SK-N-SH (cell line): ENCODE measurements at regions not wholly inside any gene's neighbourhood (a gene's known extent, or its start where the extent isn't known, plus 50 kb on each side); places are given as distances from the start of the nearest gene placed in this dataset.

Experiments used
- CTCF ChIA-PET: fragments of 300-600, 350-600 bp; formaldehyde crosslinking; extraction: SDS; loops from one replicate; lab custom pipeline; 2021; lab: Yijun Ruan, JAX
- POLR2A ChIA-PET: fragments of 350-600 bp; sonication (Branson Sonifier 250); formaldehyde crosslinking; extraction: SDS; loops from one replicate; lab custom pipeline; 2020; ENCODE audit warnings: antibody characterized with exemption, inconsistent platforms; lab: Yijun Ruan, JAX
- DNase-seq: peaks from one replicate; pipeline ENCODE4 v3.0.0; 2012
- H2AFZ ChIP-seq: fragments of 200-600 bp; sonication (generic); 2 replicates; pipeline ENCODE4 v1.8.1; 2016; ENCODE audit warnings: antibody characterized with exemption, mild to moderate bottlenecking, low read depth
- H3F3A ChIP-seq: fragments of 200-600 bp; sonication (generic); replicated peaks from 2 replicates; pipeline ENCODE3; 2016; ENCODE audit warnings: antibody characterized with exemption, mild to moderate bottlenecking; ENCODE audit not compliant: insufficient read depth
- H3K27ac ChIP-seq, 2 experiments: fragments of 200-500 bp in 1 of 2; fragments of 200-600 bp in 1 of 2; sonication (Bioruptor generic) in 1 of 2; sonication (generic), shearing (Covaris generic) in 1 of 2; 2 replicates each; pipeline versions ENCODE4 v1.5.1 to v1.6.1; 2014 to 2016; ENCODE audit warnings: low read depth in 2 of 2, inconsistent platforms in 1 of 2, low read length in 1 of 2, mild to moderate bottlenecking in 1 of 2, mixed read lengths in 1 of 2
- H3K27me3 ChIP-seq: fragments of 200-600 bp; sonication (generic), shearing (Covaris generic); 2 replicates; pipeline ENCODE4 v1.6.1; 2016; ENCODE audit warnings: mixed run types; ENCODE audit not compliant: insufficient read depth
- H3K36me3 ChIP-seq, 2 experiments: fragments of 200-500 bp in 1 of 2; fragments of 200-600 bp in 1 of 2; sonication (Bioruptor generic) in 1 of 2; sonication (generic) in 1 of 2; replicated peaks in 1 of 2; 2 replicates each; pipeline versions ENCODE3 to v1.5.1; 2014 to 2016; ENCODE audit warnings: low read length in 1 of 2, mild to moderate bottlenecking in 1 of 2; ENCODE audit not compliant: insufficient read depth in 2 of 2, control insufficient read depth in 1 of 2
- H3K4me1 ChIP-seq, 2 experiments: fragments of 200-500 bp in 1 of 2; fragments of 200-600 bp in 1 of 2; sonication (Bioruptor generic) in 1 of 2; sonication (generic), shearing (Covaris generic) in 1 of 2; 2 replicates each; pipeline versions ENCODE4 v1.5.1 to v1.6.1; 2014 to 2016; ENCODE audit warnings: low read depth in 1 of 2, low read length in 1 of 2, mixed run types in 1 of 2; ENCODE audit not compliant: insufficient read depth in 2 of 2, control insufficient read depth in 1 of 2
- H3K4me2 ChIP-seq: fragments of 200-600 bp; sonication (generic), shearing (Covaris generic); 2 replicates; pipeline ENCODE4 v1.6.1; 2017; ENCODE audit warnings: mixed run types
- H3K4me3 ChIP-seq, 2 experiments: fragments of 200-500 bp in 1 of 2; fragments of 200-600 bp in 1 of 2; sonication (Bioruptor generic) in 1 of 2; sonication (generic), shearing (Covaris generic) in 1 of 2; 2 replicates each; pipeline versions ENCODE4 v1.5.1 to v1.8.1; 2014 to 2016; ENCODE audit warnings: low read depth in 2 of 2, inconsistent platforms in 1 of 2, low read length in 1 of 2, mild to moderate bottlenecking in 1 of 2, mixed read lengths in 1 of 2, moderate library complexity in 1 of 2
- H3K79me2 ChIP-seq: fragments of 200-600 bp; sonication (generic); 2 replicates; pipeline ENCODE4 v1.8.1; 2017; ENCODE audit warnings: mild to moderate bottlenecking; ENCODE audit not compliant: insufficient read depth
- H3K9ac ChIP-seq: fragments of 200-600 bp; sonication (generic); 2 replicates; pipeline ENCODE4 v1.6.1; 2017; ENCODE audit warnings: mixed run types
- H3K9me2 ChIP-seq: fragments of 200-600 bp; sonication (generic); 2 replicates; pipeline ENCODE4 v1.6.1; 2017; ENCODE audit warnings: mixed run types
- H3K9me3 ChIP-seq: fragments of 200-600 bp; sonication (generic); 2 replicates; pipeline ENCODE4 v1.6.1; 2017; ENCODE audit warnings: mixed run types, mild to moderate bottlenecking, moderate library complexity
- H4K20me1 ChIP-seq: fragments of 200-600 bp; sonication (generic); 2 replicates; pipeline ENCODE4 v1.6.1; 2017; ENCODE audit warnings: mild to moderate bottlenecking, mixed run types; ENCODE audit not compliant: insufficient read depth
- EP300 ChIP-seq, 2 experiments: IDR thresholded peaks; 2 replicates each; pipeline versions ENCODE4 v1.4.0 to v1.6.1; 2012; ENCODE audit warnings: borderline replicate concordance in 1 of 2, low read depth in 1 of 2, low read length in 1 of 2
- EZH2phosphoT487 ChIP-seq: fragments of 200-600 bp; sonication (generic); IDR thresholded peaks from 2 replicates; pipeline ENCODE4 v1.6.1; 2017; ENCODE audit warnings: low read depth, mixed run types, mild to moderate bottlenecking, antibody characterized with exemption, moderate library complexity, borderline replicate concordance
- FOSL2 ChIP-seq: IDR thresholded peaks from 2 replicates; pipeline ENCODE4 v1.4.0; 2012; ENCODE audit warnings: low read depth, mild to moderate bottlenecking, moderate library complexity, borderline replicate concordance
- FOXM1 ChIP-seq: IDR thresholded peaks from 2 replicates; pipeline ENCODE4 v1.4.0; 2012; ENCODE audit warnings: low read depth, mild to moderate bottlenecking
- GABPA ChIP-seq: IDR thresholded peaks from 2 replicates; pipeline ENCODE4 v1.4.0; 2012; ENCODE audit warnings: low read depth, mild to moderate bottlenecking
- NFIC ChIP-seq: IDR thresholded peaks from 2 replicates; pipeline ENCODE4 v1.4.0; 2012; ENCODE audit warnings: borderline replicate concordance
- NRF1 ChIP-seq: IDR thresholded peaks from 2 replicates; pipeline ENCODE4 v1.6.1; 2012; ENCODE audit warnings: low read depth, mild to moderate bottlenecking, low read length
- REST ChIP-seq: IDR thresholded peaks from 2 replicates; pipeline ENCODE4 v1.6.1; 2012; ENCODE audit warnings: mild to moderate bottlenecking, low read depth, low read length, moderate library complexity
- RXRA ChIP-seq: IDR thresholded peaks from 2 replicates; pipeline ENCODE4 v1.4.0; 2012; ENCODE audit warnings: low read depth, mild to moderate bottlenecking, borderline replicate concordance
- SIN3A ChIP-seq: IDR thresholded peaks from 2 replicates; pipeline ENCODE4 v1.6.1; 2012; ENCODE audit warnings: low read depth, mild to moderate bottlenecking, low read length, moderate library complexity, borderline replicate concordance
- TAF1 ChIP-seq: IDR thresholded peaks from 2 replicates; pipeline ENCODE4 v1.6.1; 2012; ENCODE audit warnings: low read depth, mild to moderate bottlenecking, low read length, moderate library complexity, borderline replicate concordance
- TCF12 ChIP-seq: IDR thresholded peaks from 2 replicates; pipeline ENCODE4 v1.4.0; 2012
- TEAD4 ChIP-seq: IDR thresholded peaks from 2 replicates; pipeline ENCODE4 v1.4.0; 2012; ENCODE audit warnings: mild to moderate bottlenecking, borderline replicate concordance; ENCODE audit not compliant: insufficient read depth
- ZBTB33 ChIP-seq: IDR thresholded peaks from 2 replicates; pipeline ENCODE4 v1.4.0; 2012; ENCODE audit warnings: low read depth, borderline replicate concordance
- WGBS: methylation state at CpG from one replicate; pipeline ENCODE4 v1.1.6; 2017; ENCODE audit warnings: low lambda C conversion rate; 5-methylcytosine and 5-hydroxymethylcytosine counted together
- TF ChIP-seq, protein P1 (sequence below): IDR thresholded peaks from 2 replicates; pipeline ENCODE4 v1.4.0; 2012; ENCODE audit warnings: low read depth, borderline replicate concordance
- TF ChIP-seq, protein P2 (sequence below): fragments of 150-350 bp; IDR thresholded peaks from 2 replicates; pipeline ENCODE4 v1.6.1; 2017; ENCODE audit warnings: antibody characterized with exemption, low read length, low read depth, borderline replicate concordance

DNA sequence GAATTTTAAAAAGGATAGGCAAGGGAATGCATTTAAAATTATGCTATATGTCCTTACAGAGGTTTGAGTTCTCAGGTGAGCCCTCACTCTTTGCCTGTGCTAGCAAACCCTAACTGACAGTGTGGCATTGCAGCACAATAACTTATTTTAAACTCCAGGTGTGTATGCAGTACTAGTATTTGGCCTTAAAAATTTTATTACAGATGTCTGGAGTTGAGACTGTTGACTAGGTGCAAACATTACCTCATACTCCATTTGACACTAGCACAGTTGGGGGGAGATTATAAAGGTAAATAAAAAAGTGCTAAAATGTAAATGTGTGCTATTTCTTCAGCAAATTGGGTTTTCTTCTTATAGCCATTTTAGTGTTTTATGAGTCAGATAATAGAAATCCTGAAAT, 407.7 kb downstream of the SH3GL2 start:
- POLR2A ChIA-PET, result no interaction called here

GRCh38 chr9:17987189-17987588, 408.3 kb downstream of the SH3GL2 start:
- WGBS, result 0% methylated on average over 5 of the region's 5 CpGs
- no peaks in the 10 kb centered on the region for H3K79me2 ChIP-seq
- no peaks in the 10 kb centered on the region for H3K36me3 ChIP-seq
- ChIA-PET POLR2A (no interaction called here), CTCF (no interaction called here)
- TF ChIP-seq RXRA (no peak), EP300 (IDR thresholded peaks at IDR 0.05; ENCODE audit: borderline replicate concordance in 1 of 2, low read depth in 1 of 2, low read length in 1 of 2) (no peak), REST (no peak), ZBTB33 (no peak), EZH2phosphoT487 (no peak), TCF12 (no peak), NFIC (no peak), TEAD4 (no peak), FOXM1 (no peak), TAF1 (no peak), NRF1 (no peak), SIN3A (no peak), GABPA (no peak)
- TF ChIP-seq, protein P1, sequence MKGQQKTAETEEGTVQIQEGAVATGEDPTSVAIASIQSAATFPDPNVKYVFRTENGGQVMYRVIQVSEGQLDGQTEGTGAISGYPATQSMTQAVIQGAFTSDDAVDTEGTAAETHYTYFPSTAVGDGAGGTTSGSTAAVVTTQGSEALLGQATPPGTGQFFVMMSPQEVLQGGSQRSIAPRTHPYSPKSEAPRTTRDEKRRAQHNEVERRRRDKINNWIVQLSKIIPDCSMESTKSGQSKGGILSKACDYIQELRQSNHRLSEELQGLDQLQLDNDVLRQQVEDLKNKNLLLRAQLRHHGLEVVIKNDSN, result no peak
- TF ChIP-seq, protein P2, sequence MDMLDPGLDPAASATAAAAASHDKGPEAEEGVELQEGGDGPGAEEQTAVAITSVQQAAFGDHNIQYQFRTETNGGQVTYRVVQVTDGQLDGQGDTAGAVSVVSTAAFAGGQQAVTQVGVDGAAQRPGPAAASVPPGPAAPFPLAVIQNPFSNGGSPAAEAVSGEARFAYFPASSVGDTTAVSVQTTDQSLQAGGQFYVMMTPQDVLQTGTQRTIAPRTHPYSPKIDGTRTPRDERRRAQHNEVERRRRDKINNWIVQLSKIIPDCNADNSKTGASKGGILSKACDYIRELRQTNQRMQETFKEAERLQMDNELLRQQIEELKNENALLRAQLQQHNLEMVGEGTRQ, result no peak
- H4K20me1 ChIP-seq, result no peaks in the 10 kb centered on the region
- H3K4me1 ChIP-seq, result no peaks in the 10 kb centered on the region
- H3K9ac ChIP-seq, result no peak overlapping the region
- no peak overlapping the region for H2AFZ ChIP-seq
- H3K9me3 ChIP-seq, result no peaks in the 10 kb centered on the region
- no peak overlapping the region for H3K27ac ChIP-seq
- no peaks in the 10 kb centered on the region; the same call in 1 of the 2 replicates for H3K9me2 ChIP-seq
- H3K4me3 ChIP-seq, result no peak overlapping the region
- no peaks in the 10 kb centered on the region for H3K27me3 ChIP-seq
- DNase-seq, result no peak
- no peak overlapping the region for H3K4me2 ChIP-seq
- no peaks in the 10 kb centered on the region for H3F3A ChIP-seq

More for the DNA sequence above, 407.7 kb downstream of the SH3GL2 start:
- Histone ChIP-seq H3K36me3 (no peaks in the 10 kb centered on the region), H3K9ac (no peak overlapping the region), H3K4me1 (no peaks in the 10 kb centered on the region), H2AFZ (no peak overlapping the region), H3K9me2 (no peaks in the 10 kb centered on the region; the same call in 1 of the 2 replicates), H3K27ac (no peak overlapping the region), H3K79me2 (no peaks in the 10 kb centered on the region), H3K4me3 (no peak overlapping the region), H3F3A (no peaks in the 10 kb centered on the region), H3K9me3 (no peaks in the 10 kb centered on the region), H3K4me2 (no peak overlapping the region), H4K20me1 (no peaks in the 10 kb centered on the region), H3K27me3 (no peaks in the 10 kb centered on the region)
- TF ChIP-seq, protein P2, result no peak
- TF ChIP-seq EP300 (IDR thresholded peaks at IDR 0.05; ENCODE audit: borderline replicate concordance in 1 of 2, low read depth in 1 of 2, low read length in 1 of 2), result no peak
- no peak for TF ChIP-seq FOSL2
- no peak for DNase-seq
- CTCF ChIA-PET, result no interaction called here
